Neural progenitor cell (in vitro differentiated cells): ENCODE measurements at regions not wholly inside any gene's neighbourhood (a gene's known extent, or its start where the extent isn't known, plus 50 kb on each side); places are given as distances from the start of the nearest gene placed in this dataset.

ENCODE experiments used
- DNase-seq: peaks from one replicate; pipeline ENCODE4 v3.0.0-alpha.2; 2016; ENCODE audit warnings: low spot score
- H2AFZ ChIP-seq: fragments of 200-600 bp; sonication (generic); replicated peaks from 2 replicates; pipeline ENCODE4 v1.6.1; 2016; ENCODE audit warnings: antibody characterized with exemption
- H3F3A ChIP-seq: fragments of 200-600 bp; sonication (generic); 2 replicates; pipeline ENCODE4 v1.6.1; 2016; ENCODE audit warnings: antibody characterized with exemption, low read depth
- H3K27ac ChIP-seq: fragments of 200-600 bp; sonication (generic); 2 replicates; pipeline ENCODE4 v1.5.1; 2016; ENCODE audit warnings: mild to moderate bottlenecking
- H3K27me3 ChIP-seq: fragments of 200-600 bp; sonication (generic); 2 replicates; pipeline ENCODE4 v1.6.1; 2016; ENCODE audit warnings: mild to moderate bottlenecking, moderate library complexity
- H3K36me3 ChIP-seq: fragments of 200-600 bp; sonication (generic); 2 replicates; pipeline ENCODE4 v1.5.1; 2016
- H3K4me1 ChIP-seq: fragments of 200-600 bp; sonication (generic); 2 replicates; pipeline ENCODE4 v1.6.1; 2016; ENCODE audit warnings: mixed run types
- H3K4me2 ChIP-seq: fragments of 200-600 bp; sonication (generic); 2 replicates; pipeline ENCODE4 v1.6.1; 2016
- H3K4me3 ChIP-seq: fragments of 200-600 bp; sonication (generic); 2 replicates; pipeline ENCODE4 v1.5.1; 2016
- H3K79me2 ChIP-seq: fragments of 200-600 bp; sonication (generic); 2 replicates; pipeline ENCODE4 v1.6.1; 2016; ENCODE audit warnings: low read depth
- H3K9ac ChIP-seq: fragments of 200-600 bp; sonication (generic); 2 replicates; pipeline ENCODE4 v1.6.1; 2016
- H3K9me3 ChIP-seq: fragments of 200-600 bp; sonication (generic); 2 replicates; pipeline ENCODE4 v1.5.1; 2016; ENCODE audit warnings: low read depth
- H4K20me1 ChIP-seq: fragments of 200-600 bp; sonication (generic); 2 replicates; pipeline ENCODE4 v1.6.1; 2016; ENCODE audit warnings: low read depth
- H3K27ac Mint-ChIP-seq: 3 replicates; pipeline ENCODE4 v1.8.0; 2021; ENCODE audit warnings: mixed read lengths
- H3K27me3 Mint-ChIP-seq: 2 replicates; pipeline ENCODE4 v1.8.0; 2022; ENCODE audit warnings: low read depth, mild to moderate bottlenecking, inconsistent platforms, moderate library complexity, mixed read lengths; ENCODE audit not compliant: insufficient read depth
- H3K36me3 Mint-ChIP-seq: 3 replicates; pipeline ENCODE4 v1.8.0; 2021; ENCODE audit warnings: mixed read lengths
- H3K4me1 Mint-ChIP-seq: 3 replicates; pipeline ENCODE4 v1.8.0; 2021; ENCODE audit warnings: mixed read lengths
- H3K4me3 Mint-ChIP-seq: 3 replicates; pipeline ENCODE4 v1.8.0; 2021; ENCODE audit warnings: mild to moderate bottlenecking, moderate library complexity, mixed read lengths
- H3K9me3 Mint-ChIP-seq: 3 replicates; pipeline ENCODE4 v1.8.0; 2020; ENCODE audit warnings: mixed read lengths
- EZH2 ChIP-seq: fragments of 200-600 bp; sonication (generic); IDR thresholded peaks from 2 replicates; pipeline ENCODE4 v1.6.1; 2017; ENCODE audit warnings: antibody characterized with exemption, mild to moderate bottlenecking, moderate library complexity
- EZH2phosphoT487 ChIP-seq: fragments of 200-600 bp; sonication (generic); IDR thresholded peaks from 2 replicates; pipeline ENCODE4 v1.6.1; 2017; ENCODE audit warnings: antibody characterized with exemption
- TF ChIP-seq, protein P1 (sequence below): fragments of 200-600 bp; sonication (generic); IDR thresholded peaks from 2 replicates; pipeline ENCODE4 v1.5.1; 2017; ENCODE audit warnings: antibody characterized with exemption, mild to moderate bottlenecking

DNA sequence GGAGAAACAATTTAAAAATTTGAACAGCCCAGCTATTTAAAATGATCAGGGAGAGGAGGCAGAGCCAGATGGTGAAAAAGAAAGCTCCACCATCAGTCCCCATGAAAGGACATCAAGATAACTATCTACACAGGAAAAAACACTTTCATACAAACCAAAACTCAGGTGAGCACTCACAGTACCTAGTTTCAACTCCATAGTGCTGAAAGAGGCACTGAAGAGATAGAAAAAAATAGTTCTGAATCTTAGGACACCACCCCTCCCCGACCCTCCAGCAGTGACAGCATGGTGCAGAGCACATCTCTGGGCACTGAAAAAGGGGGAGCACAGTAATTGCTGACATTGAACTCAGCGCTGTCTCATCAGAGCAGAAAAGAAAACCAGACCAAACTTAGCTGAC lies 732.9 kb downstream of the CETN3 start:
- Histone ChIP-seq H3K36me3 (no peaks in the 10 kb centered on the region), H3K4me1 (no peaks in the 10 kb centered on the region), H4K20me1 (no peaks in the 10 kb centered on the region), H3F3A (no peaks in the 10 kb centered on the region), H2AFZ (no peak overlapping the region), H3K27me3 (no peaks in the 10 kb centered on the region), H3K4me3 (no peak overlapping the region), H3K27ac (no peak overlapping the region), H3K9me3 (no peaks in the 10 kb centered on the region), H3K9ac (no peak overlapping the region), H3K79me2 (no peaks in the 10 kb centered on the region), H3K4me2 (no peak overlapping the region)
- Mint-ChIP-seq H3K4me3 (no peak overlapping the region), H3K27ac (no peak overlapping the region), H3K27me3 (peaks cover 2% of the 10 kb centered on the region), H3K4me1 (no peaks in the 10 kb centered on the region), H3K9me3 (peaks cover 2% of the 10 kb centered on the region), H3K36me3 (no peaks in the 10 kb centered on the region)
- TF ChIP-seq EZH2phosphoT487 (no peak), EZH2 (no peak)
- TF ChIP-seq, protein P1, sequence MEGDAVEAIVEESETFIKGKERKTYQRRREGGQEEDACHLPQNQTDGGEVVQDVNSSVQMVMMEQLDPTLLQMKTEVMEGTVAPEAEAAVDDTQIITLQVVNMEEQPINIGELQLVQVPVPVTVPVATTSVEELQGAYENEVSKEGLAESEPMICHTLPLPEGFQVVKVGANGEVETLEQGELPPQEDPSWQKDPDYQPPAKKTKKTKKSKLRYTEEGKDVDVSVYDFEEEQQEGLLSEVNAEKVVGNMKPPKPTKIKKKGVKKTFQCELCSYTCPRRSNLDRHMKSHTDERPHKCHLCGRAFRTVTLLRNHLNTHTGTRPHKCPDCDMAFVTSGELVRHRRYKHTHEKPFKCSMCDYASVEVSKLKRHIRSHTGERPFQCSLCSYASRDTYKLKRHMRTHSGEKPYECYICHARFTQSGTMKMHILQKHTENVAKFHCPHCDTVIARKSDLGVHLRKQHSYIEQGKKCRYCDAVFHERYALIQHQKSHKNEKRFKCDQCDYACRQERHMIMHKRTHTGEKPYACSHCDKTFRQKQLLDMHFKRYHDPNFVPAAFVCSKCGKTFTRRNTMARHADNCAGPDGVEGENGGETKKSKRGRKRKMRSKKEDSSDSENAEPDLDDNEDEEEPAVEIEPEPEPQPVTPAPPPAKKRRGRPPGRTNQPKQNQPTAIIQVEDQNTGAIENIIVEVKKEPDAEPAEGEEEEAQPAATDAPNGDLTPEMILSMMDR = no peak
- no peak for DNase-seq

DNA sequence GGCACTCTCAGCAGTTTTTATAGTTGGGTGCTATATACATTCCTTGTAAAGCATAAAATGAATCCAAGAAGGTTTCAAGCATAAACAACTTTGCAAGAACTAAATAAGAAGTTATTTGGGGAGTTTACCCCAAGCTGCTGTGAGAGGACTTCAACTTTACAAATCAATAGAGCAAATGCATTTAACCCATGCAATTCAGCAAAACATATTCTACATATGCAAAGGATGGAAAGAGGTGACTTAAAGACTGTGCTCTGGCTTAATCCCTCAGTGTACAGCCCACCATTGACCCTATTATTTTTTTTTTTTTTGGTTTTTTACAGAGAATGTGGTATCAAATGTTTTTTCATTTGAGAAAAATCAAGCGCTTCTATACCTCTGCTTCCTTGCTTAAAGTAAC lies 736.5 kb downstream of the CETN3 start:
- Mint-ChIP-seq H3K4me3 (no peak overlapping the region), H3K27ac (no peak overlapping the region), H3K27me3 (no peaks in the 10 kb centered on the region), H3K36me3 (no peaks in the 10 kb centered on the region), H3K4me1 (no peaks in the 10 kb centered on the region), H3K9me3 (peaks cover 2% of the 10 kb centered on the region)
- no peaks in the 10 kb centered on the region for H3K79me2 ChIP-seq
- no peak overlapping the region for H3K27ac ChIP-seq
- DNase-seq = no peak
- TF ChIP-seq, protein P1 = no peak
- no peak for TF ChIP-seq EZH2
- TF ChIP-seq EZH2phosphoT487 = no peak
- H2AFZ ChIP-seq = no peak overlapping the region
- H3K9ac ChIP-seq = no peak overlapping the region
- H3K36me3 ChIP-seq = no peaks in the 10 kb centered on the region
- H3K4me1 ChIP-seq = no peaks in the 10 kb centered on the region
- H4K20me1 ChIP-seq = no peaks in the 10 kb centered on the region
- no peak overlapping the region for H3K4me2 ChIP-seq
- no peak overlapping the region for H3K4me3 ChIP-seq
- no peaks in the 10 kb centered on the region for H3F3A ChIP-seq
- H3K9me3 ChIP-seq = no peaks in the 10 kb centered on the region
- no peaks in the 10 kb centered on the region for H3K27me3 ChIP-seq

DNA sequence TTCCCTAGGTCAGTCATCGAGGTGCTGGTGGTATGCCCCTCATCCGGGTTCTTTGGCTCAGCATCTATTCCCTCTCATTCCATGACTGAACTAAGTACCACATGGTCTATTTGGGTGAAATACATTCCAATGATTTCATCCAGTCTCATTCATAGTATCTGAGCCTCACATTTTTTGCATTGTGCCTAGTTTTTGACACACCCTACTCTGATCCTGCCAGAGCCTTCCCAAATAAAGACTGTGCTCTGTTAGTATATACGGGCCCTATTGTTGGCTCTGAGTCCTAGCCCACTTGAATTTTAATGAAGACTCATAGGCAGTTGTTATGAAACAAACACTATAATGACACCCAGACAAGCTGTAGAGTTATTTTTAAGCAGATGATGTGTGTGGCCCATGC lies 740.7 kb downstream of the CETN3 start:
- Histone ChIP-seq H3F3A (no peaks in the 10 kb centered on the region), H2AFZ (no peak overlapping the region), H3K9ac (no peak overlapping the region), H3K4me2 (no peak overlapping the region), H3K4me1 (no peaks in the 10 kb centered on the region), H3K4me3 (no peak overlapping the region), H3K79me2 (no peaks in the 10 kb centered on the region), H3K27me3 (no peaks in the 10 kb centered on the region), H3K9me3 (no peaks in the 10 kb centered on the region), H3K36me3 (peaks cover 4% of the 10 kb centered on the region), H4K20me1 (no peaks in the 10 kb centered on the region), H3K27ac (no peak overlapping the region)
- H3K36me3 Mint-ChIP-seq = no peaks in the 10 kb centered on the region
- no peak for DNase-seq
- H3K9me3 Mint-ChIP-seq = peaks cover 10% of the 10 kb centered on the region
- no peaks in the 10 kb centered on the region for H3K27me3 Mint-ChIP-seq
- TF ChIP-seq EZH2 (no peak), EZH2phosphoT487 (no peak)
- TF ChIP-seq, protein P1 = no peak
- no peak overlapping the region for H3K4me3 Mint-ChIP-seq
- no peaks in the 10 kb centered on the region for H3K4me1 Mint-ChIP-seq
- no peak overlapping the region for H3K27ac Mint-ChIP-seq

DNA sequence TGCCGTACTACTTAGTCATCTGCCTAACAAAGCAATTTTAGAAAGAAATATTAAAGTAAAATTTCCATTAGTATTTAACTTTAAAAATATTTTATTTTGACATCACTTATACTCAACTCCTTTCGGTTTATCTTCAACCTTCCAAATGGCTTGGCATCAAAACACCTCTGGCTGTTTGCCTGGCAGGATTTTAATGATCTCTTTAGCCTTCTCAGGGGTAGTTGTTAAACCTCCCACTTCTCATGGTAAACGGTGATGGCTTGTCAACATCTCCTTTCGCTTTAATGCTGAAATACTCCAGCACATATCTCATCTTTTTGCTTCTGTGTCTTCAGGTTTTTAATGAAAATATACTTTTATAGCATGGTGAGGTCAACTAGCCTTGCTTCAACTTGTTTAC lies 747.1 kb downstream of the CETN3 start:
- DNase-seq = no peak
- no peaks in the 10 kb centered on the region for H3K36me3 Mint-ChIP-seq
- H3K4me1 Mint-ChIP-seq = no peaks in the 10 kb centered on the region
- no peak overlapping the region for H2AFZ ChIP-seq
- H3K4me1 ChIP-seq = no peaks in the 10 kb centered on the region
- H3K36me3 ChIP-seq = peaks cover 7% of the 10 kb centered on the region
- peaks cover 2% of the 10 kb centered on the region for H3K27me3 Mint-ChIP-seq
- H3K4me3 Mint-ChIP-seq = no peak overlapping the region
- no peak overlapping the region for H3K4me2 ChIP-seq
- no peak overlapping the region for H3K27ac Mint-ChIP-seq
- no peaks in the 10 kb centered on the region for H3F3A ChIP-seq
- no peaks in the 10 kb centered on the region for H3K79me2 ChIP-seq
- H3K9me3 ChIP-seq = no peaks in the 10 kb centered on the region
- no peak overlapping the region for H3K27ac ChIP-seq
- no peak overlapping the region for H3K4me3 ChIP-seq
- no peak for TF ChIP-seq EZH2phosphoT487
- TF ChIP-seq, protein P1 = no peak
- no peak for TF ChIP-seq EZH2
- peaks cover 16% of the 10 kb centered on the region for H3K9me3 Mint-ChIP-seq
- H3K27me3 ChIP-seq = no peaks in the 10 kb centered on the region
- H3K9ac ChIP-seq = no peak overlapping the region
- no peaks in the 10 kb centered on the region for H4K20me1 ChIP-seq
